ENCODE measurements at regions not wholly inside any gene's neighbourhood (a gene's known extent, or its start where the extent isn't known, plus 50 kb on each side); places are given as distances from the start of the nearest gene placed in this dataset.

DNA sequence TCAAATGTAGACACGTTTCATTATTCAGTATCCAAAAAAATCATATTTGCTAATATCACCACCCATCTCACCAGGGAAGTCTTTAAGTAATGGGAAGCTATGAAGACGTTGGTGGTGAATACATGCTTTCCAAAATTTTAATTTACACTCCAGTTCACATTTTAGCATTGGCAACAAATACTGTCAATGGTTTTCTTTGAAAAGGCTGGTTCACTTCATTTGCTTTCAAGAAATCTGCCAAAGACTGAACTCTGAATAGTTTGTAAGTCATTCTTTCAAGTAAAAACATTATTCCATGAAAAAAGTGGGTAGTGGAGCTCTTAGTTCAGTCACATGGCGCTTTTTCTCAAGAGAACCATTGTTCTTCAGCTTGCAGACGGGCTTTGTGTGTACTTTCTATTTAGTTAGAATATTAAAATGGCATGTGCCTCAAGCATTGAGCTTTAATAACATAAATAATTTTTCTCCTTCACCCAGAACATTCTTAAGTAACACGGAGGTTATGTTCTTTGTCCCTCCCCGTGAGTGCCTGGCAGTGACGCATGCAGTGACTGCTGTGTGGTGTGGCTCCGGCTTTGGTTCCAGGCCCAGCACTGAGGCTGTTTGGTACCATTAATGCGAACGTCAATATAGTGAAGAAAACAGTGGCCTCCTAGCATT, 300.0 kb upstream of the HDAC4 start:
- no peak for DNase-seq

DNA sequence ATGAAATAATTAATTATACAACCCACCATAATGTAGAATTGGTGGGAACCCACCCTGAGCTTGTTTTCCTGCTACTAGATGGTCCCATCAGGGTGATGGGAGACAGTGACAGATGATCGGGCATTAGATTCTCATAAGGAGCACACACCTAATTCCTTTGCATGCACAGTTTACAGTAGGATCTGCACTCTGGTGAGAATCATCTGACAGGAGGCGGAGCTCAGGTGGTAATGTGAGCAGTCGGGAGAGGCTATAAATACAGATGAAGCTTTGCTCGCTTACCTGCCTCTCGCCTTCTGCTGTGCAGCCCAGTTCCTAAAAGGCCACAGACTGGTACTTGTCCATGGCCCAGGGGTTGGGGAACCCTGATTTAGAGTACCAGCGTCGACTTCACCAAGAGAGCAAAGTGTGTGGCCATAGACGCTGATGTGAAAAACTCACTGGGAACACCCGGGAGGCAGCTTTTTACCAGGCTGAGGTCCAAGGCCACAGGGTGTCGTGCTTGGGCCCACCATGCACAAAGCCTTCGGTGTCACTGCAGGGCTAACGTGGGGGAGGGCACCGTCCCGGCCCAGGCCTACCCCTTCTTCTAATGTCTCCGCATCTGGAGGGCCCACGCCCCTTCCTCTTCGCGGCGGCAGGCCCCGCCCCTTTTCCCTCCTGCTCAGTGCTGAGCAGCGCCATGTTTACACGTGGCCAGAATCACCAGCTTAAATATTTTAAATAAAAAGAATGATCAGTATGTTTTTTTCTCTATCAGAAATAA, 296.8 kb upstream of the HDAC4 start:
- no peak for DNase-seq

DNA sequence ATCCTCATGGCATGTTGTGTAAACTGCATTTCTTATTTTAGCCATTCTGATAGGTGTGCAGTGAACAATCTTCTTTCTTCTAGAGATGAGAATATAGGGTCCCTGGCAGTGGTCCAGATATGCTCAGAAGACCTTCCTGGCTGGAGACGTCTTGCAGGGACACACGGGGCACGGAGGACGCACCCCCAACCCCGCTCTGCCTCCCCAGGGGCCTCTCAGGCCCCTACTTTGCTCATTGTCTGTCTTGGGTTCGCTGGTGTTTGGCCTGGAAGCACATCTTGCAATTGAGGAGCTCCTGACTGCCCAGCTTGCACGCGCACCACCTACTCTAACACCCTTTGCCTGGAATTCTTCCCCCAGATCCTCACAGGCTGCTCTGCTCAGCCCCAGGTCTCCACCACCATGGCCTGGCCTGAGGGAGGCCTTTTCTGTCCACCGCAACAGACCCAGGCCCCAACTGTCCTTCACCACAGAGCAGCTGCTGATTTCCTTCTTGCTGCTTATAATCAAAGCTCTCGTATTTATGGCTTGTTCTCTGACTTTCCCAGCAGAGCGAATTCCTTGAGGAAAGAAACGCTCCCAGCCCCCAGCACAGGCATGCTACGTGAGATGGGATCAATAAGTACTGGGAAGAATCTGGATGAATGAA, 295.9 kb upstream of the HDAC4 start:
- no peak for DNase-seq

DNA sequence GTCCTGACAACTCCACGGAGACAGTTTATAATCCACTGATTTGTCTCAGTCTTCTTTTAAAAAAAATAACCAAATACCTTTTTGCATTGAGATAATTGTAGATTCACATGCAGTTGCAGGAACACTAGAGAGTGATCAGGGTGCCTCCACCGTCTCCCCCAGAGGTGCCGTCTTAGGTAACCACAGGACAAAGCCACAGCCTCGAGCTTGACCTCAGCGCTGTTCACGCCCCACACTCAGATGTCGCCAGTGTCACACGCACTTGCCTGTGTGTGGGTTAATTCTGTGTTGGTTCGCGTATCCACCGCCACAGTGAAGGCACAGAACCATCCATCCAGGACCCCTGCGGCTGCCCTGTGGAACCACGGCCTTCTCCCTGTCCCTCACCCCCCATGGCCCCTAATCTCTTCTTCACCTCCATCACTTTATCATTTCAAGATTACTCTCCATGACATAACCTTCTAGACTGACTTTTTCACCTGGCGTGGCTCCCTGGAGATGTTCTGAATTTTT, 295.0 kb upstream of the HDAC4 start:
- DNase-seq, result no peak

DNA sequence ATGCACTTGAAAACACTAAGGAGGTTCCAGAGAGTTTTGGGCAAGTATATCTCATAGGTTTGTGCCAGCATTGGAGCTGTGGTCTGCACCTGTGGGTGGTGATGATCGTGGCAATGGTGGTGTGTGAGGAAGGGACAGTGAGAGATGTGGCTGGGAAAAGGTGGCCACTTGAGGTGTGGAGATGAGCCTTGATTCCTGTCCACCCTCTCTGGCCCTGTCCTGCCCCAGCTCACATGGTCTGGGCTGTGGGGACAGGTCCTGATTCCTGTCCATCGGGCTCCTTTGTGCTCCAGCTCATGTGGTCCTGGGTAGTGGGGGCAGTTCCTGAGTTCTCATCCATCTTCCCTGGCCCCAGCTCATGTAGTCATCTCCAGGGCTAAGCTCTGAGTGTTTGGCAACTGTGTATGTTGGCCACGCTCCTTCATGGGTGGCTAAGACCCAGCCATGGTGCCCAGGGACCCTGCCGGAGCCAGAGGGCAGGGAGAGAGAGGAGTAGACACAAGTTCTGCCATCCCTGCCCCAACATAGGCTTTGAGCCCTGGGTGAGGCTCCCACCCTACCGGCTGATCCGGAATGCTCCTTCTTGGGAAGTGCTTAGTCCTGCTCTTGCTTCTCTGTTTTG, 294.4 kb upstream of the HDAC4 start:
- no peak for DNase-seq

DNA sequence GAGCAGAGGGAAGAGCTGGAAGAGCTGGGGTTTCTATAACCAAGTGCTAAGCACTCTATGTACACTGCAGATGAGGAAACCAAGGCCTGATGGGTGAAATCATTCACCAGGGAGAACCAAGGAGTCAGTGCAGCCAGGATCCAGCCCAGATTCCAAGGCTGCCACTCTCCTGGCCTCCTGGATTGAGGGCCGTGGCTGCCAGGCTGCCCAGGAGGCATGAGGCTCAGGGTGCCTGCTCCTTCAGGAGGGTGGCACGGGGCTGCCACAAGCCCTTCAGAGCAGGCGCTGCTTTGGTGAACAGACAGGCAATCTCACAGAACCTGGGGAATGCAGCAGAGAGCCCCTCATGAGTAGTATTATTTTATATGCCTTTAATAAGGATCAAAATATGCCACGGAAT, 293.7 kb upstream of the HDAC4 start:
- no peak for DNase-seq

DNA sequence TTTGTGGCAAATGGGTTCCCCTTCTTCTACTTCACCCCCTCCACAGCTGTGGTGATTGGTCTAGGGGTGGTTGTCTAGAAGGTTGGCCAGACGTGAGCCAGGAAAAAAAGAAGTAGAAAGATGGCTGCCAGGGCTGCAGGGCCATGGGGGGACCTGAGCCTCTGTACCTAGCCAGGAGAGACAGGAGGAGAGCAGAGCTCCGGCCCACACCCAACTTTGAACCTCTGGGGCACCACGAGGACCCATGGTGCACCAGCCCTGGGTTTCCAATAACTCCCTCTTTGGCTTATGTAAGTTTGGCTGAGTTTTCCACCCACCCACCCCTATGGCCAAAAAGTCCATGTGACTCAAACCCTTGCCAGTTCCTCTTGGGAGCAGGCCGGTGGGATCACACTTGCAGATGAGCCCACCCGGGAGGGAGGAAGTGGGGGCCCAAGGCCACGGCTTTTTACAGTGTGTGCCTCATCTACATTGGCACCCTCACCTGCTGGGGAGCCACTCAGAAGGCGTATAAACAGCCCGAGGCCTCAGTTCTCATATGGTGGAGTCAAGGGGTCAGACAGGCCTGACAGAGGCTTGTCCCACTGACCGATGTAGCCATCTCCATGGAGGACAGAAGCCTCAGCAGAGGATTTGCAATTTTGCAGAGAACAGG, 293.1 kb upstream of the HDAC4 start:
- DNase-seq, result no peak

DNA sequence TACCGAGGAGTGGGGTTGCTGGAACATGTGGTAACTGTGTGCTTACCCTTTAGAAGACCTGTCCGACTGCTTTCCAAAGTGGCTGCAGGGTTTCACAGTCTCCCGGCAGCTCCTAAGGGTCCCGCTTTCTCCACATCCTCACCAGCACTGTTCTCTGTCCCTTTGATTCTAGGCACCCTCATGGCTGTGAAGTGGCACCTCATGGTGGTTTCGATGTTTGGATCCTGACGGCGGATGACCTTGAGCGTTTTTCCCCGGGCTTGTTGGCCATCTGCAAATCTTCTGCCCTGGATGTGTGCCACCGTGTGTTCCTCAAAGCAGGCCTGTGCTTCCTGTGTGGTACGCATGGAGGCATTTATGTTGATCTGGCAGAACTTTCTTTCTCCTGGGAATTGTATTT, 292.5 kb upstream of the HDAC4 start:
- DNase-seq, result no peak

DNA sequence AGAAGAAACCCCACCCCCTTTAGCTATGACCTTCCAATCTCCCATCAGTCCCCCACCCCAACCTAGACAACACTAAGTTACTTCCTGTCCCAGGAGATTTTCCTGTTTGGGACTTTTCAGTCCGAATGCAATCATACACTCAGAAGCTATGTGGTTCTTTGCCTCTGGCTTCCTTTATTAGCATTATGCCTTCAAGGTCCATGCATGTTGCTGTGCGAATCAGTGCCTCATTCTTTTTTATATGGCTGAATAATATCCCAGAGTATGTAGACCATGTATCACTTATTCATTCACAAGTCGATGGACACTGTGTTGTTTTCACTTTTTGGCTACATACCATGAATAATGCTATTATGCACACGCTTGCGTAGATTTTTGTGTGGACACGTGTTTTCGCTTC, 292.1 kb upstream of the HDAC4 start:
- DNase-seq, result no peak

DNA sequence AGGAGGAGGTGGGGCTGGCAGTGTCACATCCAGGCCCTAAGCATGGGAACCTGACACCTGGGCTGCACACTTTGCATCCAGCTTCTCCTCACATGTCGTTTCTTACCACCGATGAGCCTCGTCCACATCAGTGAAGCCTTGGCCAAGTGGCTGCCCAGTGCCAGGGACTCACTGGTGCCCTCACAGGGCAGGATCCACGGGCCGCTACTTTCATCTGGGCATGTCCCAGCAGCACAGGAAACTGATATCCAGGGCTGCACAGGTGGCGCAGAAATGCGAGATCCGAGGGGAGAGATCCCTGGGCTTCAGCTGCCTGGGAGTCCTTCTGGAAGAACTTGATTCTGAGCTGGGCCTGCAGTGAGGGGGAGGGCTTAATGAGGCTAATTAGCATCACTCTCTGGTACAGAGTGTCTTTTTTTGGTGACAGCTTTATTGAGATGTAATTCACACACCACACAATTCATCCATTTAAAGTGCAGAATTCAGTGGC, 291.6 kb upstream of the HDAC4 start:
- DNase-seq, result no peak

DNA sequence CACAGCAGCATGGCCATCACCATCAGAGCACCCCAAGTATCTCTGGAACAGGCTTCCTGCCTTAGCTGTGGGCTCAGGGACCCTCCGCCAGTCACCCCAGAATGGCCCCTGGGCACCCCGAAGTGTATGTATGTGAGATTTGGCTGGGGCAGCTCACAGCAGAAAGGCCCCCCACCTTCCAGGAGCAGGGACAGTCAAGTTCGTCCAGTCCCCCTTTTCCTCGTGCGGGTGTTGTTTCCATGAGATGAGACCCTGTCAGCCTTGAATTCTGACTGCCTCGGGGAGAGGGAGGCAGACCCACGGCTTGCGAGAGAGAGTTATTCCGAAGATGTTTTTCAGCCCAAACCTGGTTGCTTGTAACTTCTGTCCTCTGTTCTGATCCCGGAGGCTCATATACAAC, 290.9 kb upstream of the HDAC4 start:
- no peak for DNase-seq

DNA sequence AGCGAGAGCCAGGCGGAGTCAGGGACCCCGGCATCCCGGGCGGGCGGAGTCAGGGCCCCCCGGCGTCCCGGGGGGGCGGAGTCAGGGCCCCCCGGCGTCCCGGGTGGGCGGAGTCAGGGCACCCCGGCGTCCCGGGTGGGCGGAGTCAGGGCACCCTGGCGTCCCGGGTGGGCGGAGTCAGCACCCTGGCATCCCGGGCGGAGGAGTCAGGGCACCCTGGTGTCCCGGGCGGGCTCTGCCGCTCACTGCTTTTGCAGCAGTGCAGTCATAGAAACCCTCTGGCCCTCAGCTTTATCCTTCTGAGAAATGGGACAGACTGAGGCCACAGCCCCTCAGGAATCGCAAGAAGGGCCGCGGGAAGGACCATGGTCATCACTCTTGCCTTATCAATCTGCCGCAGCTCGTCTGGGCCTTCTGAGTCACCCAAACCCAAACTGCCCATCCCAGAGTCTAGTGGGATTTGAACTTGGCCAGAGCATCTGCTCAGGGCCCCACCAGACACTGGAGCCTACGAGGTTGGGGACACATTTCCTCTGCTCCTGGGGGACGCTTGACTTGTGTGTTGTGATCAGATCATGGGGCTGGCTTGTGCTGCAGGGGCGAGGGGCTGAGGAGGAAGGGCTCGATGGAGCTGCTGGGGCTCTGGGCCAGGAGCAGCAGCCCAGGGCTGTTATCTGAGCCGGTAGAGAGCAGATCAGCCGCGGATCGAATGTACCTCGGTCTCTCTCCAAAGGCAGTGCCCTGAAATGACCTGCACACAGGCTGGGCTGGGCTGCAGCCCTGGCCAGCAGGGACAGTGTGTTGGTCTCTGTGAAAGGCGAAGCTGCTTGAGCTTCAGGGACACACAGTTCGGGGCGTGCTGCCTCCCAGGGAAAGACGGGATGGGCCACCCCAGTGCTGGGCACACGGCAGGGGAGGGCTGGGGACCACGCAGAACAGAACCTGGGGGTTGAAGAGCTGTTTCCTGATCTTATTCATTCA, 290.1 kb upstream of the HDAC4 start:
- no peak for DNase-seq

DNA sequence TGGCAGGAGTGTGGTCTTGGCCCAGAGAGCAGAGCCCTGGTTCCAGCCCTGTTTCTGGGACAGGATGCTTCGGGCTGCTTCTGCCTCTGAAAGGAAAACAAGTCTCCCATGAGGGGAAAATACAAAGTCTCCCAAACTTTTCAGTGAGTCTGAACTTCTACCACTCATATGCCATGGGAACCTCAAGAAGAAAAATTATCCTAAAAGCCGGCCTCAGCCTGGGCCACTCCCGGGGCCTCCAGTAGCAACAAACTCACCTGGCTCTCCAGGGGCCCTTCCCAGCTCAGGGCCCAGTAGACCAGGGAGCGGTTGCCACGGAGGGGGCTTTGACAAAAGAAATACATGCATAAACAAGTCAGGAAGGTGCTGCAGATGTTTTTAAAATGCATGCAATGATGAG, 289.2 kb upstream of the HDAC4 start:
- DNase-seq, result no peak

DNA sequence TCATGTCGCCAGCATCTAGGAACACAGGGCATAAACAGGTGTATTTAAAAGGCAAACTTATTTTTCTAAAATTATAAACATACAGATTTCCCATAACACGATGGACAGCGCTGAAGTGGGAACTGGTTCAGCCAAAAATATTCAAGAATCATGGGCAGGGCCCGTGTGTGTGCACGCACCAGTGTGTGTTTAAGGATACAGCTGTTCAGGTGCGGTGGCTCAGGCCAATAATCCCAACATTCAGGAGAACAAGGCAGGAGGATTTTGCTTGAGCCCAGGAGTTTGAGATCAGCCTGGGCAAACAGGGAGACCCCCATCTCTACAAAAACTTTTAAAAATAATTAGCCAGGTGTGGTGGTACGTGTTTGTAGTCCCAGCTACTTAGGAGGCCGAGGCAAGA, 288.6 kb upstream of the HDAC4 start:
- DNase-seq, result no peak

DNA sequence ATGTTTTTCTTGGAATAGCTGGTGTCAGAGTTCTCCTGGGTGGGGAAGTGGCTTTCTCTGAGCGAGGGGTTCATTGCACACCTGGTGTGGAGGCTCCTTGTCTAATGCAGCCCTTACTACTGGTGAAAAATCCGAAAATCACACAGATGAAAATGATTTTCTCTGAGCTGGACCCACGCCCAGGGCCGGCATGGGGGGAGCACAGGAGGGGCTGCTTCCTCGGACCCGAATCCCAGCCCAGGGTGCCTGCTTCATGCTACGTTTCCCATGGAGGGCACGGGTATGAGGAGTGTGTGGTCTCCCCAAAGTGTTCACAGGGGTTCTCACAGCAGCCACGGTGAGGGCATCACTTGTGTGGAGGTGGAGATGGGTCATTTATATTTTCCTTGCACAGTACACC, 288.0 kb upstream of the HDAC4 start:
- no peak for DNase-seq

DNA sequence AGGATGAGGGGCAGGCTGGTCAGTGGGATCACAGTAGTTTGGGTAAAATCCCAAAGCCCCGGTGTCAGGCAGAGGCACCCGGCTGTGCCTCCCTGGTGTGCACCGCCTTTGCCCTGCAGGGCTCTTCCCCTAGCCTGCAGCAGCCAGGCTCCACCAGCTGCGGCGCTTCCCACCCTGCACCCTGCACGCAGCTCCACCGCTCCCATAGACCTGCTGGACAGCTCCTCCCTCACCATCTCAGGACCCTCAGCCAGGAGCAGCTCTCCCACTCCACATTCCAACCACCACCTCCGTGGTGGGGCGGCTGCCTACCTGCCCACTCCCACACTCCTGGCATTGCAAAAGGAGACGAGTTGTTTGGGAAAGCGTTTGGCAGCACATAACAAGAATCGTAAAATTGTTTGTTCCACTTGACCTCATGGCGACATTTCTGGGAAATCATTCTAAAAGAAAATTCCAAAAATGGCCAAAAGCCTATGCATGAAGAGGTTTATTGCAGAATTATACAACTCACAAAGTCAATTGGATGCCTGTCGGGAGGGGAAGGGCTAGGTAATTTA, 287.4 kb upstream of the HDAC4 start:
- no peak for DNase-seq

DNA sequence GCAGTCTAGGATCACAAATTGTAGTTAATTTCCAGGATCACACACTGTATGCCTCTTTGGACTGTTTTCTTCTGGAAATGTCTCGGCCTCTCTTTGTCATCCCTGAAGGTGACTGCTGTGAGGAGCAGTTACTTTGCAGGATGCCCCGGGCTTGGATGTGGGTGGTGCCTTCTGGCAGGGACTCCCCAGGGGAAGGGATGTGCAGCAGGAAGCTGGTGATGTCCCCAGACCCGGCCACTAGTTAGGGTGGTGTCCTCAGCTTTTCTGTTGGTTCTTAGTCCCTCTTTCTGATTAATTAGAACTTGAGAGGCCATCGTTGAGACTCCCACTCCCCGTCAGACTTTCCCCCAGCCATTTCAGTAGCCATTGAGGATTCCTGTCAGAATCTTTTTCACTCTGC, 286.6 kb upstream of the HDAC4 start:
- no peak for DNase-seq

DNA sequence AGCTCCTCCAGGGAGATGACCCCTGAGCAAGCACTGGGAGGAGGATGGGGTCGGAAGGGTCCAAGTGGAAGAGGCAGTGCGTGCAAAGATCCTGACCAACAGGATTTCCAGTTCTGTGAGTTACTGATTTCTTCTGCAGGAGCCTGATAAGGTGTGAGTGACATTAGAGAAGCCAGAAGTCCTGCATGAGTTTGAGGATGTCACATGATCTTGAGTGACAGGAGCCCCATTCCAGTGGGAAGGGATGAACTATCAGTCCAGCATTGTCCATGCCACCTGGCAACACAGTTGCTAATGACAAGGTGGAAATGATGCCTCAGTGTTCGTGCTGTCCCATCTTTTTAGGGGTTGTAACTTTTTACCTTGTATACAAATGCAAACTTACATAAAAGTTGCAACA, 285.1 kb upstream of the HDAC4 start:
- DNase-seq, result no peak

DNA sequence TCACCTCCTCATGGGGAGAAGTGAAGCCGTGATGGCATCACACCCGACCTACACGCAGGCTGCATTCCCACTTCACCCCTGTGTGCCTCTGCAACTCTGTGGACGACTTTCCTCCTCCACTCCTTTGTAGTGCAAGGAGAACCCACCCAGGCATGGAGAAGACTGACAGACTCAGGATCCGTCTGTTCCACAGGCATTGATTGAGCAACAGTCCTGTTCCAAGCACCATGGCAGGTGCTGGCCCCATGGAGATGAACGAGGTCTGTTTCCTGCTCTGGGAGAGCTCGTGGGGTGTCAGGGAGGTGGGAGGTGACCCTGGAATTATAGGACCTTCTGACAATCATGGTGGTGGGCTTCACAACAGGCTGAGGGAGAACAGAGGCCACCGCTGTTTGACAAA, 284.7 kb upstream of the HDAC4 start:
- DNase-seq, result no peak

DNA sequence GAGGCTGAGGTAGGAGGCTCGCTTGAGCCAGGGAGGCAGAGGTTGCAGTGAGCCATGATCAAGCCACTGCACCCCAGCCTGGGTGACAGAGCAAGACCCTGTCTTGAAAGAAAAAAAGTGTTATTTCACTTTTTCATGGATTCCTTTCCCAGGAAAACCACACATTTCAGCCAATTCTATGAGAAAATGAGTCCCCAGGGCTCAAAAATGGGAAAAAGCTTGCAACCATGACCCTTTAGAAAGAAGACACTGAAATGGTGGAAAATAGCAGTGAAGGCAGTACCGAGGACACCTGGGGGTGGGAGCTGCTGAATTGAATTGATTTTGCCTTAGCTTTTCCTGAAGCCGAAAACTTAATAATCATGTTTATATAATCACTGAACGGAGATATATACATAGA, 284.2 kb upstream of the HDAC4 start:
- DNase-seq, result no peak

DNA sequence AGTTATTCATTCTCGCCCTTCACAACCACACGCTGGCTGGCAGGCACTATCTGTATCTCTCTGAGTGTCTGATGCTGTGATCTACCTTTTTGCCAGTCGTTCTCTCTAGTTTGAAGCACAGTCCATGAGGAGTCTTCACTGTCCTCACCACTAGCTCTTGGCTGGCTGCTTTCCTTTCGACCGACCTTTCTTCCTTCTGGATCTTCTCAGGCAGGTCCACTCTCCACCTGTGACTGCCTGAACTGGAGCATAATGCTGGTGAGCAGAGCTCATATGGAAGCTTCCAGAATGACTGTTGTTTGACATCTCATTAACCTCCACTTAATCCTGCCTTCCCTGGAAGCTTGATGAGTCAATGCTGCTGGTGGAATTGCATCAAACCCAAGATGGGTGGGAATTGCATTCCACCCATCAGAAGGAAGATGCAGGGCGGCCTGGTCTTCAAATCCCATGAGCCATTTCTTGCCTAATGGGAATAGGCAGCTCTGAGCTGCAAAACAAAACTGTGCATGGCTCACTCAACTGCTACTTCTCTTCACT, 283.5 kb upstream of the HDAC4 start:
- DNase-seq, result no peak
